ENCODE measurements at regions not wholly inside any gene's neighbourhood (a gene's known extent, or its start where the extent isn't known, plus 50 kb on each side); places are given as distances from the start of the nearest gene placed in this dataset.
A peak's percentile ranks its signal among the peaks of the same experiment; 100 is the strongest.

GRCh38 chr7:131655447-131655846 lies 99.0 kb upstream of the PODXL start:
- no peak for ATAC-seq (ENCODE audit: poor library complexity)
- TF ChIP-seq CTCF (IDR thresholded peaks at IDR 0.05), result no peak
- peaks cover 3% of the 10 kb centered on the region for H3K4me1 ChIP-seq (ENCODE audit: insufficient read depth, low read length)
- H3K27ac ChIP-seq (ENCODE audit: low read depth in 1 of 2, low read length in 2 of 2), result no peak overlapping the region
- POLR2A ChIA-PET, result no interaction called here
- H3K27me3 Mint-ChIP-seq, result peaks cover 7% of the 10 kb centered on the region
- no peak overlapping the region for H3K4me3 Mint-ChIP-seq
- no peaks in the 10 kb centered on the region for H3K36me3 Mint-ChIP-seq (ENCODE audit: low read depth)
- intact Hi-C loops (cut with DNase I, micrococcal nuclease), result loop anchor here (2.0 to 10.0 kb wide), 2 partner anchors 143 to 761 kb away; no protein-coding TSS in a partner anchor
- CTCF ChIA-PET, result interaction anchor here (1.3 kb wide), 1 partner anchor 14 kb away, joined by 8 read pairs; no protein-coding TSS in a partner anchor
- no peaks in the 10 kb centered on the region for H3K36me3 ChIP-seq (ENCODE audit: insufficient read depth, low read length)
- no peaks in the 10 kb centered on the region for H3K4me1 Mint-ChIP-seq (ENCODE audit: low read depth)
- H3K9me3 ChIP-seq (ENCODE audit: control insufficient read depth in 1 of 2, insufficient read depth in 1 of 2, low read length in 2 of 2), result no peaks in the 10 kb centered on the region
- H3K4me3 ChIP-seq (ENCODE audit: low read length), result no peak overlapping the region
- H3K27ac Mint-ChIP-seq, result no peak overlapping the region
- no peaks in the 10 kb centered on the region for H3K27me3 ChIP-seq (ENCODE audit: control insufficient read depth in 1 of 2, insufficient read depth in 2 of 2, low read length in 2 of 2)
- no peak for DNase-seq
- no peaks in the 10 kb centered on the region for H3K9me3 Mint-ChIP-seq

GRCh38 chr7:131654668-131655326 lies 98.4 kb upstream of the PODXL start:
- Histone ChIP-seq H3K36me3 (ENCODE audit: insufficient read depth, low read length) (no peaks in the 10 kb centered on the region), H3K27me3 (ENCODE audit: control insufficient read depth in 1 of 2, insufficient read depth in 2 of 2, low read length in 2 of 2) (no peaks in the 10 kb centered on the region), H3K4me3 (ENCODE audit: low read length) (no peak overlapping the region), H3K9me3 (ENCODE audit: control insufficient read depth in 1 of 2, insufficient read depth in 1 of 2, low read length in 2 of 2) (no peaks in the 10 kb centered on the region), H3K4me1 (ENCODE audit: insufficient read depth, low read length) (peaks cover 3% of the 10 kb centered on the region), H3K27ac (ENCODE audit: low read depth in 1 of 2, low read length in 2 of 2) (no peak overlapping the region)
- Mint-ChIP-seq H3K27ac (no peak overlapping the region), H3K4me1 (ENCODE audit: low read depth) (no peaks in the 10 kb centered on the region), H3K36me3 (ENCODE audit: low read depth) (no peaks in the 10 kb centered on the region), H3K4me3 (no peak overlapping the region), H3K27me3 (peaks cover 7% of the 10 kb centered on the region), H3K9me3 (no peaks in the 10 kb centered on the region)
- DNase-seq (peak; percentile 59 to 85 (median 76)), ATAC-seq (ENCODE audit: poor library complexity) (peak; percentile 80)
- TF ChIP-seq CTCF (IDR thresholded peaks at IDR 0.05), result peak; percentile 83
- POLR2A ChIA-PET, result no interaction called here
- intact Hi-C loops (cut with DNase I, micrococcal nuclease), result loop anchor here (1.0 to 10.0 kb wide), 3 partner anchors 142 to 760 kb away; no protein-coding TSS in a partner anchor
- CTCF ChIA-PET, result interaction anchor here (1.3 kb wide), 1 partner anchor 14 kb away, joined by 8 read pairs; no protein-coding TSS in a partner anchor

- Histone ChIP-seq H3K36me3 (ENCODE audit: insufficient read depth, low read length) (no peaks in the 10 kb centered on the region), H3K9me3 (ENCODE audit: control insufficient read depth in 1 of 2, insufficient read depth in 1 of 2, low read length in 2 of 2) (no peaks in the 10 kb centered on the region), H3K27me3 (ENCODE audit: control insufficient read depth in 1 of 2, insufficient read depth in 2 of 2, low read length in 2 of 2) (no peaks in the 10 kb centered on the region), H3K4me3 (ENCODE audit: low read length) (no peak overlapping the region), H3K27ac (ENCODE audit: low read depth in 1 of 2, low read length in 2 of 2) (no peak overlapping the region), H3K4me1 (ENCODE audit: insufficient read depth, low read length) (peaks cover 3% of the 10 kb centered on the region)
- CTCF ChIA-PET, result interaction anchor here (1.3 kb wide), 1 partner anchor 15 kb away, joined by 8 read pairs; no protein-coding TSS in a partner anchor
- DNase-seq, result no peak
- no peak for ATAC-seq (ENCODE audit: poor library complexity)
- H3K36me3 Mint-ChIP-seq (ENCODE audit: low read depth), result no peaks in the 10 kb centered on the region
- H3K4me3 Mint-ChIP-seq, result no peak overlapping the region
- H3K9me3 Mint-ChIP-seq, result no peaks in the 10 kb centered on the region
- H3K27ac Mint-ChIP-seq, result no peak overlapping the region
- H3K4me1 Mint-ChIP-seq (ENCODE audit: low read depth), result no peaks in the 10 kb centered on the region
- TF ChIP-seq CTCF (IDR thresholded peaks at IDR 0.05), result no peak
- POLR2A ChIA-PET, result no interaction called here
- intact Hi-C loops (cut with DNase I, micrococcal nuclease), result loop anchor here (1.0 to 10.0 kb wide), 3 partner anchors 141 to 759 kb away; no protein-coding TSS in a partner anchor
- H3K27me3 Mint-ChIP-seq, result peaks cover 7% of the 10 kb centered on the region
Observed at GRCh38 chr7:131654249-131654558, 97.8 kb upstream of the PODXL start.
